Urinary bladder (tissue), 3 donors: ENCODE measurements at regions not wholly inside any gene's neighbourhood (a gene's known extent, or its start where the extent isn't known, plus 50 kb on each side); places are given as distances from the start of the nearest gene placed in this dataset.
A peak's percentile ranks its signal among the peaks of the same experiment; 100 is the strongest.

ENCODE experiments used
- DNase-seq: peaks from one replicate; pipeline ENCODE4 v3.0.0-alpha.2; 2015; ENCODE audit errors: extremely low spot score
- H3K27ac ChIP-seq: one replicate; pipeline ENCODE4 v1.5.1; 2013; ENCODE audit warnings: low read depth, mild to moderate bottlenecking, moderate library complexity
- H3K36me3 ChIP-seq: one replicate; pipeline ENCODE4 v1.6.1; 2013; ENCODE audit warnings: mild to moderate bottlenecking, moderate library complexity; ENCODE audit not compliant: insufficient read depth
- H3K4me1 ChIP-seq: one replicate; pipeline ENCODE4 v1.6.1; 2013; ENCODE audit warnings: mild to moderate bottlenecking, moderate library complexity; ENCODE audit not compliant: insufficient read depth
- H3K4me3 ChIP-seq: one replicate; pipeline ENCODE4 v1.5.1; 2013; ENCODE audit warnings: low read depth, low read length
- WGBS: extraction: QIAGEN DNeasy Blood & Tissue Kit; methylation state at CpG from one replicate; pipeline ENCODE4 v1.1.7; 2013; 5-methylcytosine and 5-hydroxymethylcytosine counted together
- donor health status: healthy with polysubstance abuse.
- donor health status: healthy.

DNA sequence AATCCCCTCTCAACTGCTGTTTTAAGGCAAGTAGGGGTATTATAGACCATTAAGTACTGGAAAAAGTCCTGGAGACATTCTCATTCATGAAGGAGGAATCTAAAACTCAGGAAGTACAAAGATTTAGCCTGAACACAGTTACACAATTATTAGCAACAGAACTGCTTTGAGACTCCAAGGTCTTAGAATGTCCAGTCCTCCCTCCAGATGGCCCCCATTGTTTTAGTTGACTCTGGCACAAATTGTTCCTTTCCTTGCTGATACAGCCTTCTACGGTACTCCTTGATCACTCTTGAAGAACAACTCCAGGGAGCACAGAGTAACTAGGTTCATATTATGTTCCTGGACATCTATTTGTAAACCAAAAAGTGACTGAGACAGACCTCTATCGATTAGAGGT lies 210.1 kb upstream of the RND3 start:
- Histone ChIP-seq H3K36me3 (no peaks in the 10 kb centered on the region), H3K4me3 (no peak overlapping the region), H3K4me1 (no peaks in the 10 kb centered on the region), H3K27ac (peak overlapping the region; percentile 23)
- no peak for DNase-seq
- WGBS, result 85% methylated on average over 2 of the region's 2 CpGs

DNA sequence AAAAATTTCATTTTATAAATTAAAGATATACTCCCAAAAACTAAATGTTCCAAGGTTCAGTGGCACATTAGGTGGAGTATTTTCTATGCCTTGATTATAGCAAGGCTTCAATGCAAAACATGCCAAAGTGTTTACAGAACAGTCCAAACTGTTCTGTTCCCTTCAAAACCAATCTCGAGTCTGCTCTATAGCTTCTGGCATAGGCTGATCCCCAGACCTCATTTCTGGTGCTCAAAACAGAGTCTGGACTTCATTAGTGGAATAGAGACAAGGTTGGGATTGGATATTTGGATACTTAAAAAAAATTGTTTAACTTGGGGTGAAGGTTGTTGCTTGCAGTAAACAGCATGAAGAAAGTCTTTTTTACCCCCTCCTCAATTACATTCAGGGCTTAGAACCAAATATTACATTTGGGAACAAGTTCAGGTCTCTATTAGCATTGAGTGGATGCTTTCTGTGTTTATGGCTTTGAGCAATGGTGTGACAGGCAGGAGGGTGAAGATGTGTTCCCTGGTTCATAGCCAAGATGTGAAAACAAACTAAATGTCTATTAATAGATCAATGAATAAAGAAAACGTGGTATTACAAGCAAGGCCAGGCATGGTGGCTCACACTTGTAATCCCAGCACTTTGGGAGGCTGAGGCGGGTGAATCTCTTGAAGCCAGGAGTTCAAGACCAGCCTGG lies 208.1 kb upstream of the RND3 start:
- DNase-seq, result no peak

DNA sequence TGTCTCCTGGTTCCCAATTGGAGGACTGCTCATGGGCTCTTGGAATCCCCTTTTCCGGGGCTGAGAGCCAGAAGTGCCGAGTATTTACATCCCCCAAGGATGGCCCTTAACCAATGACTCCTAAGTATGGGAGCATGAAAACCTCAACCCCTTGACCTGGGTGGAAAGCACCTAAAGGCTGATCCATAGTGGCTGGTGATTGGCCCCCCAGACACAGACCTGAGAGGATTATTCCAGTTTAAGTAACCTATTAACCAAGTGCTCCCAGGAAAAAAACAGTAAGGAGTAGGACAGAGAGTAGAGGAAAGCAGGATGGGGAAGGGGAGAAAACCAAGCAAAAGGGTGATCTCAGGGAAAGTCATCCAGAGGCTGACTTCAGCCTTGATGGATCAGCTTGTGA lies 206.1 kb upstream of the RND3 start:
- Histone ChIP-seq H3K4me1 (no peaks in the 10 kb centered on the region), H3K27ac (no peak overlapping the region), H3K36me3 (no peaks in the 10 kb centered on the region), H3K4me3 (no peak overlapping the region)
- 90% methylated on average over 2 of the region's 2 CpGs for WGBS
- DNase-seq, result no peak

More for the DNA sequence above, 208.1 kb upstream of the RND3 start:
- Histone ChIP-seq H3K4me1 (no peaks in the 10 kb centered on the region), H3K36me3 (no peaks in the 10 kb centered on the region), H3K27ac (no peak overlapping the region), H3K4me3 (no peak overlapping the region)
- WGBS, result 72% methylated on average over 3 of the region's 3 CpGs

DNA sequence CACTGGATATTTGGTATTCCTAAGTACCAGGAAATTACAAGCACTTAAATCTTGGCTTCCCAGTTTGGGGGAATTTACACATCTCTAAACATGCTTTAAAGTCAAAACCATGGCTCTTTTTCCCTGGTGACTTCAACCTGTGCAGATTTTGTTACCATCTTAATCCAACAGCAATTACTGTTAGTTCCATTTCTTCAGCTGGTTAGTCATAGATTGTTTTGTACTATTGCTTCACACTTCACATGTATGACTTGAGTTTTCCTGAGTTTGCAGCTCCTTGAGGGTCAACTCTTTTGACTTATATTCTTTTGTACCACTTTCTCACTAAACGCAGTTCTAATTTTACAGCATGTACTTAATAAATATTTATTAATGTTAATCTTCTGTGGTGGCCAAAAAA lies 203.4 kb upstream of the RND3 start:
- 70% methylated on average over 1 of the region's 1 CpG for WGBS
- H3K4me3 ChIP-seq, result no peak overlapping the region
- H3K4me1 ChIP-seq, result no peaks in the 10 kb centered on the region
- no peak overlapping the region for H3K27ac ChIP-seq
- no peak for DNase-seq
- H3K36me3 ChIP-seq, result no peaks in the 10 kb centered on the region

DNA sequence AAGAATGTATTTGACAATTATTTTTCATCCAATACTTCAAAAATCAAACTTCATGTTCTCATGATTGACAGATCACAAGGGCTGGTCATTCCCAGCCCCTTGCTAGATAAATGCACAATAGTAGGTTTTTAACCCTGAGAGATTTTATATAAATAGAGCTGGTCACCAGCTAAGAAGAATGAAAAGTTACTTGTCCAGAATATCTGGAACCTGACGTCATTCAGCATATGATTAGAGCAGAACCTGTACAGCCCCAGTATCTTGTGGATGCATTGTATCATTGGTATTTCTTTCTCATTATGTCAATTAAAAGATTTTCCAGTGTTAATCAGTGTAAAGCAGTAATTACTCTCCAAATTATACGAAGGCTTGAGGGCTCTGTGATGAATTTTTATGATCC lies 202.8 kb upstream of the RND3 start:
- 85% methylated on average over 2 of the region's 2 CpGs for WGBS
- Histone ChIP-seq H3K27ac (no peak overlapping the region), H3K36me3 (no peaks in the 10 kb centered on the region), H3K4me3 (no peak overlapping the region), H3K4me1 (no peaks in the 10 kb centered on the region)
- DNase-seq, result no peak

DNA sequence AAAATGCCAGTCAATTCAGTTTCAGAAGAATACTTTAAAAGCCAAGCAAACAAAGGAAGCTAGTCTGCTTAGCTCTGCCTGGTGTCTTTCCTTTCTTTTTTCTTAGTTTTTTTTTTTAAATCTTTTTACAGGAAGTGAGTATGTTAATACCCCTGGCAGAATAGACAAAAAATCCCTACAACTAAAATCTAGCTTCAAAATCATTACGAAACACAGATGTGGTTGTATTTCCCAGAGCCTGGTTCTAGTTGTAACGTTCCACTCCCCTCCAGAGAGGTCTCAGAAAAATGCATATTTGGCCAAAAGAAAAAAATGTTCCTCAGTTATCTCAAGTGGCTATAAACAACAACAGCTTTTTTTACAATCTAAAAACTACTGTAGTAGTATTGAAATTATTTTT lies 202.1 kb upstream of the RND3 start:
- no peak for DNase-seq
- H3K36me3 ChIP-seq, result no peaks in the 10 kb centered on the region
- WGBS, result 65% methylated on average over 2 of the region's 2 CpGs
- no peaks in the 10 kb centered on the region for H3K4me1 ChIP-seq
- H3K27ac ChIP-seq, result no peak overlapping the region
- no peak overlapping the region for H3K4me3 ChIP-seq

DNA sequence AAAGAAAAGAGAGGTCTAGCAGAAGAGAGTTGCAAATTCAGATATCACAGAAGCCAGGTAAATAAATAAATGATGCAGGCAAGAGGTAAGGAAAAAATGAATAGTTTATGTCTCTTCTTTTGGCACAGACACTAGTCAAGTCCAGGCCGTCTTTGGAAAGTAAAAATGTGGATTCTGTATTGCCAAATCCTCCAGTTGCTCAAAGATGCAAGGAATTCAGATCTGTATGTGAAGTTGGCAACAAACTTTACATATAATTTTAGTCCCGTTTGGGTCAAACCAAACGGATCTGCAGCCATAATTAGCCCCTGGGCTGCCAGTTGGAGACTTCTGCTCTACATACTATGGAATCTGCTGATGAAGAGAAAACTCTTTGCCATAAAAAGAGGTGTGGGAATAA lies 200.5 kb upstream of the RND3 start:
- no peaks in the 10 kb centered on the region for H3K36me3 ChIP-seq
- 46% methylated on average over 3 of the region's 3 CpGs for WGBS
- no peak for DNase-seq
- no peak overlapping the region for H3K4me3 ChIP-seq
- no peak overlapping the region for H3K27ac ChIP-seq
- no peaks in the 10 kb centered on the region for H3K4me1 ChIP-seq

DNA sequence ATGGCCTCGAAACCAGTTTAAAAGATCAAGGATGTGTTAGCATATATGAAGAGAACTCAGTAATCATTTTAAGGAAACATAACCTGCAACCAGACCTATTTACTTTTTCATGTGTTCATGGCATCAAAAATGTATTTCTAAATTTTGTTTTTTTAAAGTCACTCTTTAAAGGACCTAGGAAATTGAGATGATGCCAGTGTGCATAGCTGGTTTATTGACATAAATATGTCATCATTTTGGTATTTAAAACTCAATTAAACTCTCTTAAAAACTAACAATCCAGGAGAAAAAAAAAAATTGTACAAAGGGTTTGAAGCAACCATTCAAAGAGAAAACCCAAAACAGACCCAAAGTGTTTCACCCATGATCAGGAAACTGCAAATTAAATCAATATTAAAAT lies 198.9 kb upstream of the RND3 start:
- H3K27ac ChIP-seq, result no peak overlapping the region
- H3K36me3 ChIP-seq, result no peaks in the 10 kb centered on the region
- no peaks in the 10 kb centered on the region for H3K4me1 ChIP-seq
- WGBS, result 95% methylated on average over 1 of the region's 1 CpG
- DNase-seq, result no peak
- H3K4me3 ChIP-seq, result no peak overlapping the region

DNA sequence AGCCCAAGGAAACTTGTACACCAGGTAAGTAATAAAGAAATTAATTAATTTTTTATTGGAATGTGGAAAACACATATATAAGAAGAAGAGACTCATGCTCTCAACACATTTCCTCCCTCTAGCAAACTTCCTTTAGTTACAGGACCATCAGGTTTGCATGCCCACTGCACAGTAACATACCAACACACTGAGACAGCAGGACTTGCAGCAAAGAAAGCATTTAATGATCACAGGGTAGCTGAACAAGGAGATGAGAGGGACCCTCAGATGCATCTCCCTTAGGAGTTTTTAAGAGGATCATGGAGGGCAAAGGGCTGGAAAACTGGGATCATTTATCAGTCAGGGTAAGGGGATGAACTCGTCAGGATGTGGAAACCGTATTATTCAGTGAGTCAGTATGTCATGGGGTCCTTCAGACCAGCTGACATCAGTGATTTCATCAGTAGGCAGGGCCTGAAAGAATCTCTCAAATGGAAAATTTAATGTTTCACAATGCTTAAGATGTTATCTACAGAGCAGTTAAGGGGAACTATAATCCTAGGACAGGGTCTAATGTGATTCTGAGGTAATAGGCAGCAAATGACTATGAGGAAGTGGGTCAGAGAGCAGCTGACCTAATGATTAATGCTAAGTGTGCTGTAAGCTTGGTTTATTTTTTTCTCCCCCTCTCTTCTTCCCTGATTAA lies 193.8 kb upstream of the RND3 start:
- Histone ChIP-seq H3K27ac (no peak overlapping the region), H3K36me3 (no peaks in the 10 kb centered on the region), H3K4me3 (no peak overlapping the region), H3K4me1 (no peaks in the 10 kb centered on the region)
- DNase-seq, result no peak
- WGBS, result 88% methylated on average over 2 of the region's 2 CpGs

DNA sequence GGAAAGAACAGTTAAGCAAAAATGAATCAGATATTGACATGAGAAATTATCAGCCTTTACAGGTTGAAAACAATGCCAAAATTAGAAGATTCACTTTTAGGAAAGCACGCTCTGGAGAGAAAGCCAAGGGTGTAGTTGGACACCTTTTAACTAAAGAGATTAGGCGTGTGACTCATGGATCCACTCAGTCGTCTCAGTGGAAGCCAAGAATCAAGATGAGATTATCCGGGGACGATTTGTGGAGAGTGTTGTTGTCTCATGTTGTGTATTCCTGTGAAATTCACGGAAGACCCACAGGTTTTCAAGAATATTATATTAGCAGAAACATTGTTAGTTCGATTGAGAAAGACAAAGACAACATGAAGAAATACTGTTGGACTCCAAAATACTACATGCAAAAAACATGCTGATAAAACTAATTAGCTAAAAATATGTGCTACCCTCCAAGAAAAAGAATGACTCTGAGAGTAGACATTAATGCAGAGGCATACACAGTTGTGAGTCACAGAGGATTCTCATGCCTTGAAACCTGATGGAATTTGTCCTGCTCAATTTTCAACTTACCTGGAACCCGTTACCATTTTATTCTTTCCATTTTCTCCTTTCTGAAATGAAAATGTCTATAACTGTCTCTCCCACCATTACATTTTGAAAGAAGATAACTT lies 192.1 kb upstream of the RND3 start:
- H3K4me1 ChIP-seq, result no peaks in the 10 kb centered on the region
- H3K36me3 ChIP-seq, result no peaks in the 10 kb centered on the region
- DNase-seq, result no peak
- H3K27ac ChIP-seq, result no peak overlapping the region
- 60% methylated on average over 8 of the region's 8 CpGs for WGBS
- H3K4me3 ChIP-seq, result no peak overlapping the region

DNA sequence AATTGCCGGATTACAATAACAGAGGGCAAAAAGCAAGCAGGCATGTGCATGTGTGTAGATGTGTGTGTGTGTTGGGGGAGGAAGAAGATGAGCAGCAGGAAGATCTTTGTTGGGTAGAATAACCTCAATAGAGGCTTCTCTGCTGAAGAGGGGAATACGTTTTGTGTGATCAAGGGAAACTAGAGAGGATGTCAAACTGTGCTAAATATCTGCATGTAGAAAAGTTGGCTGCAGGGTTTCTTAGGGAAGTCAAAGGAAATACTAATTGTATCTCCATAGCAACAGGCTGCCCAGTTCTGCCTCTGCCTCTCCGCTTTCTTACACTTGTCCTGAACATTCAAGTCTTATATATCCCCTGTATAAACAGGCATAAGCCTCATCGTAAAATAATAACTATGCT lies 190.1 kb upstream of the RND3 start:
- Histone ChIP-seq H3K27ac (no peak overlapping the region), H3K4me3 (no peak overlapping the region), H3K4me1 (no peaks in the 10 kb centered on the region), H3K36me3 (no peaks in the 10 kb centered on the region)
- WGBS, result 47% methylated on average over 4 of the region's 4 CpGs
- DNase-seq, result no peak

DNA sequence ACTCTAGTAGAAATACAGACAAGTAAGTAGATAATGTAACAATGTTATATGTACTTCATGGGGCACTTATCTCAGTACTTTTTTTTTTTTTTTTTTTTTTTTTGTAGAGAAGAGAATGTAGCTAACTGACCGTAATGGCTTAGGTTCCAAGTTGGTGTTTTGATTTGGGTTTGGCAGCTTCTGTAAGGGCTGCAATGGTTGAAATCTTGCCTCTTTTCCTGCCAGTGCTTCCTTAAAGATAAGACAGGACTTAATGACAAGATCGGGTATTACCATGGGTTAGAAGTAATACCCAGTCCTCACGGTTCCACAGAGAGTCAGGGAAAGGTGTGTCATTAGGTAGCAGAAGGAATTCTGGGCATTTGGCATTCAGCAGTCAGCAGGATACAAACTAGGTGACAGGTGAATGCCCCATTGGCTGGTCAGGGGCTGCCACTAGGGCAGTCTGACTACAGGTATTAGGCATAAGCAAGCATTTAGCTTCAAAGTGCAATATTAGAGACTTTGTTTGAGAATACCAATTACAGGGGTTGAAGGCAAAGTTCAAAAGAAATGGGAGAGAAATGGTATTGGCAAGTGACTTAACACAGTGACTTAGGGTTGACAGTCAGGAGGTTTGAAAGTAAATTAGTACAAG lies 189.4 kb upstream of the RND3 start:
- no peak overlapping the region for H3K27ac ChIP-seq
- no peaks in the 10 kb centered on the region for H3K4me1 ChIP-seq
- 89% methylated on average over 3 of the region's 3 CpGs for WGBS
- no peak overlapping the region for H3K4me3 ChIP-seq
- H3K36me3 ChIP-seq, result no peaks in the 10 kb centered on the region
- DNase-seq, result no peak

DNA sequence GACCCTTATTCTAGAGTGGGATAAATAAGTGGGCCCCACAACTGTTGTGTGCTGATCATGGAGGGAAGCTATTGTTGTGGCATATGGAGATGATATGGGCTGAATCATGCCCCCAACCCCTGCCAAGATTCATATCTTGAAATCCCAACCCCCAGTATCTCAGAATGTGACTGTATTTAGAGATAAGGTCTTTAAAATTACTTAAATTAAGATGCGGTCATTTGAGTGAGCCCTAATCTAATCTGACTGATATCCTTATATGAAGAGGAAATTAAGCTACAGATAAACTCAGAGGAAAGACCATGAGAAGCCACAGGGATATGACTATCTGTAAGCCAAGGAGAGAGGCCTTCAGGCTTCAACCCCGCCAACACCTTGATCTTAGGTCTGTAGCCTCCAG lies 188.3 kb upstream of the RND3 start:
- Histone ChIP-seq H3K36me3 (no peaks in the 10 kb centered on the region), H3K4me3 (no peak overlapping the region), H3K4me1 (no peaks in the 10 kb centered on the region), H3K27ac (no peak overlapping the region)
- 88% methylated on average over 2 of the region's 2 CpGs for WGBS
- no peak for DNase-seq

DNA sequence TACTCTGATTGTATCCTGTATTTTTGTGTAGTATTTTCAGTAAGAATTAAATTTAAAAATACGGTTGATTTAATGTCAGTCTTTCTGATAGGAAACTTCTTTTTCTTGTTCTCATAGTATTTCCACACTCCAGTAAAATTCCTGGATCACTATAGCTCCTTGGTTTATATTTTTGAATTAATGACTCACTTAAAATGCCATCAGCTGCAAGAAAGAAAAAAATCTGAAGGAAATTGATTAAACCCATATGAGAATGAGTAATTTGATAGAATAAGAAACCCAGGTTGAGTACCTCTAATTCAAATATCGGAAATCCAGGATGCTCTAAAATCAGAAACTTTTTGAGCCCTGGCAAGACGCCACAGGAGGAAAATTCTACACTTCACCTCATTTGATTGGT lies 186.8 kb upstream of the RND3 start:
- Histone ChIP-seq H3K4me3 (no peak overlapping the region), H3K27ac (no peak overlapping the region), H3K36me3 (no peaks in the 10 kb centered on the region), H3K4me1 (no peaks in the 10 kb centered on the region)
- 78% methylated on average over 3 of the region's 3 CpGs for WGBS
- DNase-seq, result no peak
